Left lung (tissue), 4 donors: ENCODE measurements at regions not wholly inside any gene's neighbourhood (a gene's known extent, or its start where the extent isn't known, plus 50 kb on each side); places are given as distances from the start of the nearest gene placed in this dataset.

Experiments
- ATAC-seq: fragments of 200-7000 bp; cut with Tn5 transposase; one replicate; pipeline ENCODE4 v1.9.1; 2020; ENCODE audit warnings: moderate library complexity
- DNase-seq, 4 donors: peaks; one replicate each; pipeline ENCODE4 v3.0.0-alpha.2; 2013 to 2020
- H3K27ac ChIP-seq, 2 donors: fragments of 200-600 bp; sonication (generic) in 1 of 2; one replicate each; pipeline versions ENCODE4 v1.5.0 to v1.8.0; 2020 to 2021
- H3K27me3 ChIP-seq, 2 donors: fragments of 200-600 bp; sonication (generic) in 1 of 2; one replicate each; pipeline versions ENCODE4 v1.5.0 to v1.8.0; 2020 to 2021
- H3K36me3 ChIP-seq, 2 donors: fragments of 200-600 bp; sonication (generic) in 1 of 2; one replicate each; pipeline versions ENCODE4 v1.5.0 to v1.8.0; 2020 to 2021
- H3K4me1 ChIP-seq, 2 donors: fragments of 200-600 bp; one replicate each; pipeline ENCODE4 v1.8.0; 2021
- H3K4me3 ChIP-seq, 2 donors: fragments of 200-600 bp; sonication (generic) in 1 of 2; one replicate each; pipeline versions ENCODE4 v1.5.0 to v1.8.0; 2020 to 2021; ENCODE audit warnings: mild to moderate bottlenecking in 1 of 2
- H3K9me3 ChIP-seq, 2 donors: fragments of 200-600 bp; sonication (generic) in 1 of 2; one replicate each; pipeline versions ENCODE4 v1.5.0 to v1.8.0; 2020 to 2021
- CTCF ChIP-seq, 2 donors: fragments of 200-600 bp; sonication (generic) in 1 of 2; IDR thresholded peaks; one replicate each; pipeline versions ENCODE4 v1.5.0 to v1.8.0; 2021; ENCODE audit warnings: antibody characterized with exemption in 2 of 2
- intact Hi-C, 2 donors: fragments of 100-400 bp; cut with DNase I; formaldehyde crosslinking; loops; one replicate each; pipeline versions ENCODE4 v1.11.2 to v1.14.2; 2022
- donor health status: DM: no; HTN: yes; CAD: no.
- donor health status: DM: no; HTN: no; CAD: no.

- intact Hi-C loops, result no loop called here
- H3K9me3 ChIP-seq, result no peaks in the 10 kb centered on the region
- no peak overlapping the region for H3K27ac ChIP-seq
- ATAC-seq (no peak), DNase-seq (no peak)
- H3K27me3 ChIP-seq, result no peaks in the 10 kb centered on the region
- H3K4me1 ChIP-seq, result peaks cover 2 to 11% of the 10 kb centered on the region in 2 donors
- TF ChIP-seq CTCF (IDR thresholded peaks at IDR 0.05), result no peak
- no peaks in the 10 kb centered on the region for H3K36me3 ChIP-seq
- H3K4me3 ChIP-seq, result no peak overlapping the region
Measured at GRCh38 chr13:44795176-44795575, 194.1 kb downstream of the NUFIP1 start.

GRCh38 chr13:44792096-44792495 is 197.2 kb downstream of the NUFIP1 start:
- Histone ChIP-seq H3K4me3 (no peak overlapping the region), H3K27ac (no peak overlapping the region), H3K27me3 (no peaks in the 10 kb centered on the region), H3K4me1 (peaks cover 2 to 8% of the 10 kb centered on the region in 2 donors), H3K36me3 (no peaks in the 10 kb centered on the region), H3K9me3 (no peaks in the 10 kb centered on the region)
- ATAC-seq (peak; percentile 80), DNase-seq (no peak)
- intact Hi-C loops, result no loop called here
- TF ChIP-seq CTCF (IDR thresholded peaks at IDR 0.05), result no peak

DNA sequence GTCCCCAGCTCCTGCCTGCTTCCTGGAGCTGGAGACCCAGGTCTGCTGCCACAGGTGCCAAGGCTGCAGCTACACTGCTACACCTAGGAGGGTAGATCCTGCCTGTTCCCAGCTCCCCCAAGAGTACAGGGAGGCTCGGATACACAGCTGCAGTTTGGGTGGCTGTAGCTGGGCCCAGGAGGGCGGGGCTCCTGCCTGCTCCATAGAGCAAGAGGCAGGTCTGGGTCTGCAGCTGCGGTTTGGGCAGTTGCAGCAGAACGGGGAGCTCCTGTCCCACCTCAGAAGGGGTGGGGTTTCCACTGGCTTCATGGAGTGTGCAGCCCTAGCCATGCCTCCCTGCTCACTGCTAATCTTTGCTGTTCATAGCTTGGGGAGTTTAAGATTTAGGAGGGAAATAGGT is 199.0 kb downstream of the NUFIP1 start:
- intact Hi-C loops, result no loop called here
- peaks cover 2 to 4% of the 10 kb centered on the region in 2 donors for H3K4me1 ChIP-seq
- H3K9me3 ChIP-seq, result no peaks in the 10 kb centered on the region
- no peak overlapping the region for H3K4me3 ChIP-seq
- H3K36me3 ChIP-seq, result no peaks in the 10 kb centered on the region
- H3K27me3 ChIP-seq, result no peaks in the 10 kb centered on the region
- ATAC-seq (no peak), DNase-seq (peak in 1 of 4 donors; percentile 72)
- no peak overlapping the region for H3K27ac ChIP-seq
- TF ChIP-seq CTCF (IDR thresholded peaks at IDR 0.05), result no peak

DNA sequence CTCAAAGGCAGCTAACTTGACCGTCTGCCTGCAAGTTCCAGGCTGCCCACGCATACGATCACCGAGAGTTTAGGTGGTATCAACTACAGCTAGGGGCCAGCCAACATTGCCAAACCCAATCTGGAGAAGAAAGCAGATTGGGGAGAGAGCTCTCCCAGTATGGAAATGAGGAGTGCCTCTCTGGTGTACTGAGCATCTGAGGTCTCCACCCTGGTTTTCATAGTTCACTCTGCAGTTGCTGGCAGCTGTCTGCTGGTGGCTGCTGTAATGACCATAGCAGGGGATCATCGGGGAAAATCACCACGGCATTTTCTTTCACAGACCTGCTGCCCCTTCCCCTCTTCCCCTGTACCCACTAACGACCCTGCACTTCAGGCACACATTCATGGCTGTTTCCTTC is 201.7 kb downstream of the NUFIP1 start:
- Histone ChIP-seq H3K9me3 (no peaks in the 10 kb centered on the region), H3K4me3 (no peak overlapping the region), H3K27ac (no peak overlapping the region), H3K4me1 (peaks cover 2 to 4% of the 10 kb centered on the region in 2 donors), H3K27me3 (no peaks in the 10 kb centered on the region), H3K36me3 (no peaks in the 10 kb centered on the region)
- ATAC-seq, result no peak
- intact Hi-C loops, result no loop called here
- TF ChIP-seq CTCF (IDR thresholded peaks at IDR 0.05), result no peak
- DNase-seq, result no peak

GRCh38 chr13:44786756-44787155 is 202.5 kb downstream of the NUFIP1 start:
- Histone ChIP-seq H3K9me3 (no peaks in the 10 kb centered on the region), H3K36me3 (no peaks in the 10 kb centered on the region), H3K4me3 (no peak overlapping the region), H3K4me1 (no peaks in the 10 kb centered on the region), H3K27ac (no peak overlapping the region), H3K27me3 (no peaks in the 10 kb centered on the region)
- DNase-seq, result no peak
- no peak for TF ChIP-seq CTCF (IDR thresholded peaks at IDR 0.05)
- ATAC-seq, result no peak
- intact Hi-C loops, result no loop called here
